ENCODE measurements at regions not wholly inside any gene's neighbourhood (a gene's known extent, or its start where the extent isn't known, plus 50 kb on each side); places are given as distances from the start of the nearest gene placed in this dataset.

GRCh38 chr16:52925143-52925542, 127.6 kb downstream of the CHD9NB start:
- Histone ChIP-seq H3K4me3 (no peak overlapping the region), H3K4me1 (no peaks in the 10 kb centered on the region), H3K27me3 (no peaks in the 10 kb centered on the region), H3K36me3 (no peaks in the 10 kb centered on the region), H3K9me3 (no peaks in the 10 kb centered on the region), H3K27ac (no peak overlapping the region)
- intact Hi-C loops (cut with DNase I; ENCODE audit: low total_unique reads) (no loop called here), in situ Hi-C loops (cut with MboI; ENCODE audit: low sequenced_read_pairs in 4 of 4) (no loop called here)
- no peak for TF ChIP-seq CTCF (IDR thresholded peaks at IDR 0.05 in 4 of 5, conservative IDR thresholded peaks at IDR 0.05 in 1 of 5)
- no peak for TF ChIP-seq POLR2A (IDR thresholded peaks at IDR 0.05)
- ATAC-seq (no peak), DNase-seq (no peak)

- no peak for DNase-seq
- no peaks in the 10 kb centered on the region for H3K4me1 ChIP-seq
- H3K9me3 ChIP-seq: no peaks in the 10 kb centered on the region
- H3K27ac ChIP-seq: no peak overlapping the region
- in situ Hi-C loops (cut with MboI; ENCODE audit: low sequenced_read_pairs in 4 of 4): loop anchor here in 1 of 4 donors (25.0 kb wide), 1 partner anchor 737 kb away; no protein-coding TSS in a partner anchor
- no peaks in the 10 kb centered on the region for H3K36me3 ChIP-seq
- TF ChIP-seq CTCF (IDR thresholded peaks at IDR 0.05 in 4 of 5, conservative IDR thresholded peaks at IDR 0.05 in 1 of 5): no peak
- no peak for TF ChIP-seq POLR2A (IDR thresholded peaks at IDR 0.05)
- H3K4me3 ChIP-seq: no peak overlapping the region
- intact Hi-C loops (cut with DNase I; ENCODE audit: low total_unique reads): no loop called here
- no peak for ATAC-seq
- H3K27me3 ChIP-seq: no peaks in the 10 kb centered on the region
These were observed 128.5 kb downstream of the CHD9NB start for GRCh38 chr16:52924162-52924561.

GRCh38 chr16:52921104-52921503, 131.6 kb downstream of the CHD9NB start:
- no peaks in the 10 kb centered on the region for H3K27me3 ChIP-seq
- TF ChIP-seq CTCF (IDR thresholded peaks at IDR 0.05 in 4 of 5, conservative IDR thresholded peaks at IDR 0.05 in 1 of 5): no peak
- TF ChIP-seq POLR2A (IDR thresholded peaks at IDR 0.05): no peak
- H3K9me3 ChIP-seq: no peaks in the 10 kb centered on the region
- no peaks in the 10 kb centered on the region for H3K4me1 ChIP-seq
- H3K27ac ChIP-seq: no peak overlapping the region
- no peak for ATAC-seq
- no peaks in the 10 kb centered on the region for H3K36me3 ChIP-seq
- in situ Hi-C loops (cut with MboI; ENCODE audit: low sequenced_read_pairs in 4 of 4): loop anchor here in 1 of 4 donors (25.0 kb wide), 1 partner anchor 734 kb away; no protein-coding TSS in a partner anchor
- intact Hi-C loops (cut with DNase I; ENCODE audit: low total_unique reads): no loop called here
- DNase-seq: no peak
- no peak overlapping the region for H3K4me3 ChIP-seq

- in situ Hi-C loops (cut with MboI; ENCODE audit: low sequenced_read_pairs in 4 of 4): loop anchor here in 1 of 4 donors (25.0 kb wide), 1 partner anchor 733 kb away; no protein-coding TSS in a partner anchor
These were observed 132.4 kb downstream of the CHD9NB start for GRCh38 chr16:52920331-52920730.

More at GRCh38 chr16:52920331-52920730, 132.4 kb downstream of the CHD9NB start:
- ATAC-seq: no peak
- Histone ChIP-seq H3K27ac (no peak overlapping the region), H3K9me3 (no peaks in the 10 kb centered on the region), H3K4me1 (no peaks in the 10 kb centered on the region), H3K27me3 (no peaks in the 10 kb centered on the region), H3K4me3 (no peak overlapping the region), H3K36me3 (no peaks in the 10 kb centered on the region)
- DNase-seq: no peak
- TF ChIP-seq POLR2A (IDR thresholded peaks at IDR 0.05) (no peak), CTCF (IDR thresholded peaks at IDR 0.05 in 4 of 5, conservative IDR thresholded peaks at IDR 0.05 in 1 of 5) (no peak)
- intact Hi-C loops (cut with DNase I; ENCODE audit: low total_unique reads): no loop called here
